ENCODE measurements at regions not wholly inside any gene's neighbourhood (a gene's known extent, or its start where the extent isn't known, plus 50 kb on each side); places are given as distances from the start of the nearest gene placed in this dataset.

- Histone ChIP-seq H3K27ac (ENCODE audit: low read length in 2 of 2) (no peak overlapping the region), H4K20me1 (ENCODE audit: control insufficient read depth, insufficient read depth, low read length, poor library complexity, severe bottlenecking) (no peaks in the 10 kb centered on the region), H3K4me2 (replicated peaks; ENCODE audit: low read depth, low read length, poor library complexity, severe bottlenecking) (no peak overlapping the region), H2AFZ (ENCODE audit: insufficient read depth, low read depth, low read length, poor library complexity, severe bottlenecking) (no peak overlapping the region), H3K27me3 (replicated peaks in 1 of 4; ENCODE audit: control extremely low read depth in 1 of 4, control insufficient read depth in 3 of 4, insufficient read depth in 4 of 4, low read length in 3 of 4) (no peaks in the 10 kb centered on the region), H3K9me3 (ENCODE audit: control extremely low read depth in 1 of 3, control insufficient read depth in 2 of 3, insufficient read depth in 1 of 3, low read length in 2 of 3) (peaks cover 0 to 6% (median 0%) of the 10 kb centered on the region in 3 donors), H3K79me2 (ENCODE audit: control insufficient read depth, insufficient read depth, low read length) (no peaks in the 10 kb centered on the region), H3K9ac (ENCODE audit: low read length) (no peak overlapping the region), H3K4me1 (ENCODE audit: control insufficient read depth in 2 of 2, insufficient read depth in 2 of 2, low read length in 2 of 2) (no peaks in the 10 kb centered on the region), H3K4me3 (ENCODE audit: control extremely low read depth in 1 of 5, extremely low read depth in 1 of 5, insufficient read depth in 1 of 5, low read depth in 2 of 5, low read length in 4 of 5) (no peak overlapping the region), H3K36me3 (replicated peaks in 1 of 2; ENCODE audit: control extremely low read depth in 1 of 2, control insufficient read depth in 1 of 2, extremely low read depth in 1 of 2, insufficient read depth in 2 of 2, low read length in 1 of 2) (no peaks in the 10 kb centered on the region)
- H3K27ac Mint-ChIP-seq: no peak overlapping the region
- TF ChIP-seq EZH2 (IDR thresholded peaks at IDR 0.05; ENCODE audit: borderline replicate concordance, insufficient read depth, low read depth, low read length, poor library complexity, severe bottlenecking) (no peak), CTCF (IDR thresholded peaks at IDR 0.05) (no peak)
- no peaks in the 10 kb centered on the region for H3K9me3 Mint-ChIP-seq (ENCODE audit: insufficient read depth)
- ChIA-PET CTCF (no interaction called here), POLR2A (no interaction called here)
- intact Hi-C loops (cut with micrococcal nuclease): no loop called here
- WGBS (ENCODE audit: insufficient coverage): 86% methylated on average over 2 of the region's 4 CpGs
- H3K4me1 Mint-ChIP-seq: no peaks in the 10 kb centered on the region
- H3K27me3 Mint-ChIP-seq: no peaks in the 10 kb centered on the region
- no peak for DNase-seq
- ATAC-seq (ENCODE audit: low read depth): no peak
- H3K4me3 Mint-ChIP-seq: no peak overlapping the region
Measured at GRCh38 chr2:5925604-5926003, 233.4 kb downstream of the SOX11 start.

GRCh38 chr2:5926871-5927512 lies 234.8 kb downstream of the SOX11 start:
- H3K27me3 ChIP-seq (replicated peaks in 1 of 4; ENCODE audit: control extremely low read depth in 1 of 4, control insufficient read depth in 3 of 4, insufficient read depth in 4 of 4, low read length in 3 of 4): no peaks in the 10 kb centered on the region
- H3K79me2 ChIP-seq (ENCODE audit: control insufficient read depth, insufficient read depth, low read length): no peaks in the 10 kb centered on the region
- H3K4me1 ChIP-seq (ENCODE audit: control insufficient read depth in 2 of 2, insufficient read depth in 2 of 2, low read length in 2 of 2): no peaks in the 10 kb centered on the region
- H3K4me3 ChIP-seq (ENCODE audit: control extremely low read depth in 1 of 5, extremely low read depth in 1 of 5, insufficient read depth in 1 of 5, low read depth in 2 of 5, low read length in 4 of 5): no peak overlapping the region
- Mint-ChIP-seq H3K4me3 (no peak overlapping the region), H3K4me1 (no peaks in the 10 kb centered on the region), H3K27me3 (no peaks in the 10 kb centered on the region), H3K9me3 (ENCODE audit: insufficient read depth) (no peaks in the 10 kb centered on the region), H3K27ac (no peak overlapping the region)
- H3K4me2 ChIP-seq (replicated peaks; ENCODE audit: low read depth, low read length, poor library complexity, severe bottlenecking): no peak overlapping the region
- peaks cover 0 to 6% (median 0%) of the 10 kb centered on the region in 3 donors for H3K9me3 ChIP-seq (ENCODE audit: control extremely low read depth in 1 of 3, control insufficient read depth in 2 of 3, insufficient read depth in 1 of 3, low read length in 2 of 3)
- no peak for DNase-seq
- POLR2A ChIA-PET: no interaction called here
- CTCF ChIA-PET: no interaction called here
- no peaks in the 10 kb centered on the region for H3K36me3 ChIP-seq (replicated peaks in 1 of 2; ENCODE audit: control extremely low read depth in 1 of 2, control insufficient read depth in 1 of 2, extremely low read depth in 1 of 2, insufficient read depth in 2 of 2, low read length in 1 of 2)
- no peak for ATAC-seq (ENCODE audit: low read depth)
- no peak overlapping the region for H2AFZ ChIP-seq (ENCODE audit: insufficient read depth, low read depth, low read length, poor library complexity, severe bottlenecking)
- no peak for TF ChIP-seq CTCF (IDR thresholded peaks at IDR 0.05)
- no peaks in the 10 kb centered on the region for H4K20me1 ChIP-seq (ENCODE audit: control insufficient read depth, insufficient read depth, low read length, poor library complexity, severe bottlenecking)
- 93% methylated on average over 2 of the region's 6 CpGs for WGBS (ENCODE audit: insufficient coverage)
- H3K9ac ChIP-seq (ENCODE audit: low read length): no peak overlapping the region
- H3K27ac ChIP-seq (ENCODE audit: low read length in 2 of 2): no peak overlapping the region
- intact Hi-C loops (cut with micrococcal nuclease): no loop called here

Data from B cell (primary cell).